Coronary artery (tissue), 2 donors: ENCODE measurements at regions not wholly inside any gene's neighbourhood (a gene's known extent, or its start where the extent isn't known, plus 50 kb on each side); places are given as distances from the start of the nearest gene placed in this dataset.

Experiments used
- DNase-seq: peaks from one replicate; pipeline ENCODE4 v3.0.0-alpha.2; 2017; ENCODE audit warnings: low spot score
- H3K27ac ChIP-seq, 2 donors: fragments of 200-600 bp; sonication (generic); one replicate each; pipeline ENCODE4 v1.5.1; 2016 to 2019
- H3K4me3 ChIP-seq: fragments of 200-600 bp; sonication (generic); 2 replicates; pipeline ENCODE4 v1.5.1; 2016; ENCODE audit warnings: mild to moderate bottlenecking, moderate library complexity
- TF ChIP-seq, protein P1 (sequence below): fragments of 200-600 bp; sonication (generic); IDR thresholded peaks from one replicate; pipeline ENCODE4 v1.5.1; 2019; ENCODE audit warnings: antibody characterized with exemption

- DNase-seq, result no peak
- TF ChIP-seq, protein P1, sequence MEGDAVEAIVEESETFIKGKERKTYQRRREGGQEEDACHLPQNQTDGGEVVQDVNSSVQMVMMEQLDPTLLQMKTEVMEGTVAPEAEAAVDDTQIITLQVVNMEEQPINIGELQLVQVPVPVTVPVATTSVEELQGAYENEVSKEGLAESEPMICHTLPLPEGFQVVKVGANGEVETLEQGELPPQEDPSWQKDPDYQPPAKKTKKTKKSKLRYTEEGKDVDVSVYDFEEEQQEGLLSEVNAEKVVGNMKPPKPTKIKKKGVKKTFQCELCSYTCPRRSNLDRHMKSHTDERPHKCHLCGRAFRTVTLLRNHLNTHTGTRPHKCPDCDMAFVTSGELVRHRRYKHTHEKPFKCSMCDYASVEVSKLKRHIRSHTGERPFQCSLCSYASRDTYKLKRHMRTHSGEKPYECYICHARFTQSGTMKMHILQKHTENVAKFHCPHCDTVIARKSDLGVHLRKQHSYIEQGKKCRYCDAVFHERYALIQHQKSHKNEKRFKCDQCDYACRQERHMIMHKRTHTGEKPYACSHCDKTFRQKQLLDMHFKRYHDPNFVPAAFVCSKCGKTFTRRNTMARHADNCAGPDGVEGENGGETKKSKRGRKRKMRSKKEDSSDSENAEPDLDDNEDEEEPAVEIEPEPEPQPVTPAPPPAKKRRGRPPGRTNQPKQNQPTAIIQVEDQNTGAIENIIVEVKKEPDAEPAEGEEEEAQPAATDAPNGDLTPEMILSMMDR, result no peak
- no peak overlapping the region for H3K27ac ChIP-seq
- H3K4me3 ChIP-seq, result no peak overlapping the region
These were observed 89.1 kb downstream of the NMUR2 start for GRCh38 chr5:152315942-152316341.

GRCh38 chr5:152314196-152314829 lies 90.8 kb downstream of the NMUR2 start:
- DNase-seq, result no peak
- TF ChIP-seq, protein P1, result no peak
- Histone ChIP-seq H3K4me3 (no peak overlapping the region), H3K27ac (no peak overlapping the region)

- Histone ChIP-seq H3K27ac (no peak overlapping the region), H3K4me3 (no peak overlapping the region)
- no peak for DNase-seq
- TF ChIP-seq, protein P1, result no peak
These were observed 95.1 kb downstream of the NMUR2 start for GRCh38 chr5:152309926-152310450.

DNA sequence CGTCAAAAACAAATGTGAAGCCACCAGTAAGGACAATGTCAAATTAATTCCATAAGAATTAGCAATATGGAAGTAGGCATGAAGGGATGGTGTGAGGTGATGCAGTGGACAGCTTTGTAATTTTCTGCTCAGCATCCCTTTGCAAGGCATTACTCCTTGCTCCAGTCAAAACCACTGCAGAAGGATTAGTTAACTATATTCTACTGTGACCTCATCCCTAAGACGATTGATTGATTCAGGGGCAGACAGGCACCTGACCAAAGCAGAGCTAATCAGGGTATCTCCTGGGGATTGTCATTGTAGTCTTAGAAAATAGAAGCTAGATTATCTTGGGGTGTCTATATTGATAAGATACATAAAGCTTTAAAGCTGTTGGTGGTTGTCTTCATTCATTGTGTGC lies 98.7 kb downstream of the NMUR2 start:
- H3K4me3 ChIP-seq, result no peak overlapping the region
- TF ChIP-seq, protein P1, result no peak
- H3K27ac ChIP-seq, result no peak overlapping the region
- no peak for DNase-seq

- no peak for DNase-seq
- H3K4me3 ChIP-seq, result no peak overlapping the region
- no peak overlapping the region for H3K27ac ChIP-seq
- TF ChIP-seq, protein P1, result no peak
These were observed 99.6 kb downstream of the NMUR2 start for GRCh38 chr5:152305525-152305924.

DNA sequence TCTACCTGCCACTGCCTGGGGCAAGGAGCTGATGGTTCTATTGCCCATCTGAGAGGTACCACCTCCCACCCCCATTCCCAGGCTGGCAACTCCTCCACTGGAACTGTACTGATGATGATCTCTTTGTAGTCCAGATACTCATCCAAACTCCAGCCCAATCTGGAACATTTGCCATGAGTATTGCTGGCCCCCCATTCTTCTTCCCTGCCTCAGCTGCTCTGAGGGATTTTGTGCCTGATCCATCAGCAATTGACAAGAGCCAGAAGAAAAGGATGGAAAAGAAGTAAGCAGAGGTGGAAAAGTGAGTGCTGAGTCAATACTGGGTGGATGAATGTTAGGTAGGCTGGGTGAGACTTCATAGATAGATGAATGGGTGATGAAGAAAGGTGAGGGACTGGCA lies 101.2 kb downstream of the NMUR2 start:
- Histone ChIP-seq H3K4me3 (no peak overlapping the region), H3K27ac (no peak overlapping the region)
- DNase-seq, result no peak
- TF ChIP-seq, protein P1, result no peak

- Histone ChIP-seq H3K27ac (no peak overlapping the region), H3K4me3 (no peak overlapping the region)
- no peak for DNase-seq
- TF ChIP-seq, protein P1, result no peak
These were observed 107.2 kb downstream of the NMUR2 start for GRCh38 chr5:152297866-152298265.
